ENCODE measurements at regions not wholly inside any gene's neighbourhood (a gene's known extent, or its start where the extent isn't known, plus 50 kb on each side); places are given as distances from the start of the nearest gene placed in this dataset.
"Not testable (repeated sequence)": the region's sequence is repeated elsewhere in the genome, so short reads cannot be mapped to it uniquely, and the experiment has no call there.

- Histone ChIP-seq H3K4me2 (ENCODE audit: low read length) (no peak overlapping the region), H4K20me1 (ENCODE audit: insufficient read depth, low read length) (no peaks in the 10 kb centered on the region), H3K4me1 (ENCODE audit: insufficient read depth, low read length) (no peaks in the 10 kb centered on the region), H3K27me3 (ENCODE audit: insufficient read depth, low read length) (peaks cover 10% of the 10 kb centered on the region), H3K79me2 (ENCODE audit: insufficient read depth, low read length) (no peaks in the 10 kb centered on the region), H3K9ac (ENCODE audit: low read length) (no peak overlapping the region), H3K9me3 (ENCODE audit: insufficient read depth, low read depth, low read length) (peaks cover 6% of the 10 kb centered on the region), H3K27ac (ENCODE audit: low read depth, low read length) (no peak overlapping the region), H3K4me3 (ENCODE audit: insufficient read depth, low read depth, low read length) (no peak overlapping the region), H3K36me3 (ENCODE audit: insufficient read depth, low read length) (no peaks in the 10 kb centered on the region), H2AFZ (ENCODE audit: low read depth, low read length) (no peak overlapping the region)
- Mint-ChIP-seq H3K4me3 (ENCODE audit: unreplicated experiment) (no peak overlapping the region), H3K36me3 (ENCODE audit: low read depth, unreplicated experiment) (no peaks in the 10 kb centered on the region), H3K9me3 (ENCODE audit: unreplicated experiment) (peaks cover 25% of the 10 kb centered on the region), H3K27me3 (ENCODE audit: low read depth, unreplicated experiment) (peaks cover 30% of the 10 kb centered on the region), H3K27ac (ENCODE audit: unreplicated experiment) (no peak overlapping the region), H3K4me1 (ENCODE audit: low read depth, unreplicated experiment) (no peaks in the 10 kb centered on the region)
- TF ChIP-seq CTCF (IDR thresholded peaks at IDR 0.05; ENCODE audit: insufficient read depth, low read depth, low read length), result no peak
- no peak for TF ChIP-seq EZH2 (IDR thresholded peaks at IDR 0.05; ENCODE audit: insufficient read depth, low read length)
- FAIRE-seq (no peak), DNase-seq (ENCODE audit: low read depth) (no peak)
Observed at GRCh38 chr3:10733297-10733696, 82.7 kb upstream of the SLC6A11 start.

GRCh38 chr3:10736444-10736843 lies 79.6 kb upstream of the SLC6A11 start:
- not testable (repeated sequence) for H3K36me3 Mint-ChIP-seq (ENCODE audit: low read depth, unreplicated experiment); H3K9ac ChIP-seq (ENCODE audit: low read length); H3K36me3 ChIP-seq (ENCODE audit: insufficient read depth, low read length); H2AFZ ChIP-seq (ENCODE audit: low read depth, low read length); H3K4me1 ChIP-seq (ENCODE audit: insufficient read depth, low read length); H3K4me1 Mint-ChIP-seq (ENCODE audit: low read depth, unreplicated experiment); H3K27ac Mint-ChIP-seq (ENCODE audit: unreplicated experiment); FAIRE-seq; H3K4me3 ChIP-seq (ENCODE audit: insufficient read depth, low read depth, low read length); H3K4me2 ChIP-seq (ENCODE audit: low read length); H4K20me1 ChIP-seq (ENCODE audit: insufficient read depth, low read length); H3K4me3 Mint-ChIP-seq (ENCODE audit: unreplicated experiment); DNase-seq (ENCODE audit: low read depth); H3K79me2 ChIP-seq (ENCODE audit: insufficient read depth, low read length); H3K9me3 ChIP-seq (ENCODE audit: insufficient read depth, low read depth, low read length); H3K27ac ChIP-seq (ENCODE audit: low read depth, low read length)
- peaks cover 16% of the 10 kb centered on the region for H3K27me3 ChIP-seq (ENCODE audit: insufficient read depth, low read length)
- H3K27me3 Mint-ChIP-seq (ENCODE audit: low read depth, unreplicated experiment), result peaks cover 56% of the 10 kb centered on the region
- H3K9me3 Mint-ChIP-seq (ENCODE audit: unreplicated experiment), result peaks cover 14% of the 10 kb centered on the region

GRCh38 chr3:10737785-10738184 lies 78.2 kb upstream of the SLC6A11 start:
- no peaks in the 10 kb centered on the region for H3K36me3 ChIP-seq (ENCODE audit: insufficient read depth, low read length)
- H3K27me3 ChIP-seq (ENCODE audit: insufficient read depth, low read length), result peaks cover 16% of the 10 kb centered on the region
- peaks cover 3% of the 10 kb centered on the region for H3K9me3 ChIP-seq (ENCODE audit: insufficient read depth, low read depth, low read length)
- Mint-ChIP-seq H3K4me3 (ENCODE audit: unreplicated experiment) (no peak overlapping the region), H3K36me3 (ENCODE audit: low read depth, unreplicated experiment) (no peaks in the 10 kb centered on the region), H3K27me3 (ENCODE audit: low read depth, unreplicated experiment) (peaks cover 65% of the 10 kb centered on the region), H3K4me1 (ENCODE audit: low read depth, unreplicated experiment) (no peaks in the 10 kb centered on the region), H3K27ac (ENCODE audit: unreplicated experiment) (no peak overlapping the region), H3K9me3 (ENCODE audit: unreplicated experiment) (peaks cover 12% of the 10 kb centered on the region)
- no peak overlapping the region for H3K9ac ChIP-seq (ENCODE audit: low read length)
- no peak overlapping the region for H3K4me3 ChIP-seq (ENCODE audit: insufficient read depth, low read depth, low read length)
- H4K20me1 ChIP-seq (ENCODE audit: insufficient read depth, low read length), result no peaks in the 10 kb centered on the region
- H2AFZ ChIP-seq (ENCODE audit: low read depth, low read length), result no peak overlapping the region
- no peaks in the 10 kb centered on the region for H3K4me1 ChIP-seq (ENCODE audit: insufficient read depth, low read length)
- no peak for DNase-seq (ENCODE audit: low read depth)
- H3K4me2 ChIP-seq (ENCODE audit: low read length), result no peak overlapping the region
- FAIRE-seq, result no peak
- no peak overlapping the region for H3K27ac ChIP-seq (ENCODE audit: low read depth, low read length)
- no peak for TF ChIP-seq EZH2 (IDR thresholded peaks at IDR 0.05; ENCODE audit: insufficient read depth, low read length)
- no peak for TF ChIP-seq CTCF (IDR thresholded peaks at IDR 0.05; ENCODE audit: insufficient read depth, low read depth, low read length)
- H3K79me2 ChIP-seq (ENCODE audit: insufficient read depth, low read length), result no peaks in the 10 kb centered on the region

Measured in astrocyte (in vitro differentiated cells and primary cell).